Medulla oblongata (tissue), 1 donor: ENCODE measurements at regions not wholly inside any gene's neighbourhood (a gene's known extent, or its start where the extent isn't known, plus 50 kb on each side); places are given as distances from the start of the nearest gene placed in this dataset.

ENCODE experiments used
- DNase-seq: peaks from one replicate; pipeline ENCODE4 v3.0.0-alpha.2; 2015; ENCODE audit errors: extremely low spot score

DNA sequence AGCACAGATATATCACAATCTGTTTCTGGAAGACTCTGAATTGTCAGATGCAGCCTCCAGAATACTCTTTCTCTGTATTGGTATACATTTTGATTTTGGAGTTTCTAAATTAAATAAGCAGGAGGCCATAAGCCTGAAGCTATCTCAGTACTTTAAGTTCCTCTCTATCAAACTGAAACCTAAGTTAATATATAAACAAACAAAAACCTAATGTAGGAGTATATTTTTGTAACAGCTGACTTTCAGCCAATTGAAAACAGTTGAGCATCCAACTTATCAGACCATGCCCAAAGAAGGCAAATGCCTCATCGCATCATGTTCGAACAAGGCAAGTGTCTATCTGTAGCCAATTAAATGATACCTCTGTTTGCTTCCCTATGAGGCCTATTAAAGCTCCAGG lies 1054.4 kb downstream of the AMY1C start:
- no peak for DNase-seq

GRCh38 chr1:104807590-104807989 lies 1057.9 kb downstream of the AMY1C start:
- no peak for DNase-seq

DNA sequence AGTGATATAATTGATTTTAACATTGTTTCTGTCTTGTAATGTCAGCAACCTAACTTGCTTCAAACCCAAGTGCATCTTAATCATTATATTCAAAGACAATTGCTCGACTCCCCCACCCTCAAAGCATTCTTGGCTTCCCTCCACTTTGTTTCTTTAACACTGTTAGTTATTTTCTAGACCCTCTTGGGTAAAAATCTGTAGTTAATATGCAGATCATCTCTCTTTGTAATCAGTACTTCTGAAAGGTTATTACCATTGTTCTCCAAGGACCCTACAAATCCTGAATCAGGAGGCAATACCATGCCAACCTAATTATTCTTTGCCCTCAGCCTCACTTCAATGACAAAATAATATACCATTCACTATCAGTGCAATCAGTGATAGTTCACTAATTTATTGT lies 1075.7 kb downstream of the AMY1C start:
- no peak for DNase-seq

- DNase-seq = no peak
Measured at GRCh38 chr1:104830534-104830933, 1080.8 kb downstream of the AMY1C start.

DNA sequence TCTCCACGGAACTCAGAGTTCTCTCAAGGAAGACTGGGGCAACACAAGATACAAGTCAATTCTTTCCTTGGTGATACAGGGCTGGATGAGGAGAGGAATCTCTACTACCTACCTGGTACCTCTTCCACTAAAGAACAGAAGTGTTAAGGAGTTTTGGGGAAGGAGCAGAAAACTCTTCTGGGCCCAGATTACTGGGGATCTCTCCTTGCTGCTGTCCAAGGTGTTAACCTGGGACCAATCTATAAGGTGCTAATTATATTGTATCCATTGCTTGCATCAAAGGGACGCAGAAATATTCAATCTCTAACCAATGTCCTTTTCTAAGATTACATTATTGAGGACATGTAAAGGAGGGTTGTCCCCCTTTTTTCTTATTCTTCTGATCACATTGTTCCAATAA lies 1102.5 kb downstream of the AMY1C start:
- no peak for DNase-seq

DNA sequence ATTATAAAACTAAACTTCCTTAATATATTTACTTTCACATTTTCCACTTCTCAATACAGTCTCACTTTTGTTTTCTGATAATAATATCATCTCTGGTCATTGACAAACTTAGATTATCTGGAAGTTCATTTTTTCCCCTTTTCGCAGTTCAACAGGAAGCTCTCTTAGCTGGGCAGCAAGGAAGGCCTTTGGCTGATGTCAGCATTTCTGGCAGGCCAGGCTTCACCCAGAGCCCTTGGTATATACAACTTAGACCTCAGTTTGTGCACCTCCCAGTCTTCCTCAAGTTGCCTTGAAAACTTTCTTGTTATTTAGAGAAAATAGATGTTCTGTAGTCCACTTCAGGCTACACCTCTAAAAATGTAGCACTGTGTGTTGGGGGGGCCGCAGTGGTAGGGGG lies 1103.6 kb downstream of the AMY1C start:
- DNase-seq = no peak

- no peak for DNase-seq
Measured at GRCh38 chr1:104854529-104854928, 1104.8 kb downstream of the AMY1C start.

DNA sequence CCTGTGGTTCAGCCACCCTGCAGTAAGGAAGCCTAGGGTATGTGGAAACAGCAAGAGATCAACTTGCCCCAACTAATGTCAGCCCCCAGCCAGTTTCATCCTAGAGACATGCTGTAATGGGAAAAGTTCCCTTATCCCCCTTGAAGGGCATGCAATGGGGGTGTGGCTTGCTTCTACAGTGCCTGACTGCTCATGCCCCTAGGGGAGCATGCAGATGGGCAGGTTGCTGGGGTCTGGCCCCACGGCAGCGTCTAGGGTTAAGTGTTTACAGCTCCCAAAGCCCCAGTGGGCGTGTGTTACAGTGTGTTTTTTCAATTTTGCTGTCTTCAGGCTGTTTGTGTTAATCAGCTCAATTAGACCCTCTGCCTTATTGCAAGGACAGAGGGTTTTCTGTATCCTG lies 1105.9 kb downstream of the AMY1C start:
- no peak for DNase-seq

- DNase-seq = no peak
Measured at GRCh38 chr1:104856091-104856490, 1106.4 kb downstream of the AMY1C start.

GRCh38 chr1:104856518-104856917 lies 1106.8 kb downstream of the AMY1C start:
- DNase-seq = no peak

GRCh38 chr1:104868794-104869193 lies 1119.1 kb downstream of the AMY1C start:
- DNase-seq = no peak

DNA sequence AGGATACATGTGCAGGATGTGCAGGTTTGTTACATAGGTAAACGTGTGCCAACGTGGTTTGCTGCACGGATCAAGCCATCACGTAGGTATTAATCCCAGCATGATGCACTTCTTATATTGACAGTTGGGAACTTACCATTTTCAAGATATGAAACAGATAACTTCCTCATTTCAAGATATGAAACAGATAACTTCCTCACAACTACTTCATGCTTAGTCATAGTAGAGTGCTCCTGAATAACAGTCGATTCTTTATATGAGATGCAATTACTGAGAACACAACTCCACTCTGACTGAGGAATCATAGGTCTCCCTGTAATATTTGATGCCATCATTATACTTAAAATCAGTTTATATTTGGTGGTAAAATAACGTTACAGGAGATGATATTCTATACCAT lies 1124.3 kb downstream of the AMY1C start:
- no peak for DNase-seq

DNA sequence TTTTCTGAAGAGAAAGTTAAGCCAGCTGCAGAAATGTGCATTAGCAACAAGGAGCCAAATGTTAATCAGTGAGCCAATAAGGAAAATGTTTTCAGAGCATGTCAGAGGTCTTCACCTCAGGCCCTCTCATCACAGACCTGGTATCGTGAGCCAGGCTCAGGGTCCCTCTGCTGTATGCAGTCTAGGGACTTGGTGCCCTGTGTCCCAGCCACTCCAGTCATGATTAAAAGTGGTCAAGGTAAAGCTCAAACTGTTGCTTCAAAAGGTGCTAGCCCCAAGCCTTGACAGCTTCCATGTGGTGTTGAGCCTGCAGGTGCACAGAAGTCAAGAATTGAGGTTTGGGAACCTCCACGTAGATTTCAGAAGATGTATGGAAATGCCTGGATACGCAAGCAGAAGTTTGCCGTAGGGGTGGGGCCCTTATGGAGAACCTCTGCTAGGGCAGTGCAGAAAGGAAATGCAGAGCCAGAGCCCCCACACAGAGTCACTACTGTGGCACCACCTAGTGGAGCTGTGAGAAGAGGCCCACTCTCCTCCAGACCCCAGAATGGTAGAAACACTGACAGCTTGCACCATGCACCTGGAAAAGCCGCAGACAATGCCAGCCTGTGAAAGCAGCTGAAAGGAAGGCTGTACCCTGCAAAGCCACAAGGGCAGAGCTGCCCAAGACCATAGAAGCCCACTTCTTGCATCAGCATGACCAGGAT lies 1128.7 kb downstream of the AMY1C start:
- no peak for DNase-seq

DNA sequence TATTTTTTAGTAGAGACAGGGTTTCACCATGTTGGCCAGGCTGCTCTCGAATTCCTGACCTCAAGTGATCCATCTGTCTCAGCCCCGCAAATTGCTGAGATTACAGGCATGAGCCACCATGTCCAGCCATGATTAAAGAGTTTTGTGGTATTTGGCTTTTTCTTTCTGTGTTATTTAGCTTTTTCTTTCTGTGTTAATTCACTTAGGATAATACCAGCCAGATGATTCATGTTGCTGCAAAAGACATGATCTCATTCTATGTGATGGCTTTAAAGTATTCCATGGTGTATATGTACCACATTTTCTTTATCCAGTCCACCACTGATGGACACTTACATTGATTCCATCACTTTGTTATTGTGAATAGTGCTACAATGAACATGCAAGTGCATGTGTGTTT lies 1135.2 kb downstream of the AMY1C start:
- DNase-seq = no peak

DNA sequence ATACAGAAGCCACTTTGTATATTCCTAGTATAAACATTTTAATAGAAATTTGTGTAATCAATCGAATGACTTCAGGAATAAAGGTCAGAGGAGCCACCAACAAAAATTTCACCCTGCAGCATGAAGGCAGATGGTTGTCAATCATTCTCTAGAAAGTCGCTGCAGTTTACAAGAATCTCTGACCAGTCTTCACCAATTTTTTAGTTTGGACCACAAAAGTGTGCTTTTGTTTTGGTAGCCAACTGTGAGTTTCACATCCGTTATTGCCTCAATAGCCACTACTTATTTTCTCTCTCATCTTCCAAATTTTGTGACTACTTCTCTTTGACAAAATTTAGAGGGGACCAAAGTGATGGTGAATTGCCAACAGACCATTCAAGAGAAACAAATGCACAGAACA lies 1155.6 kb downstream of the AMY1C start:
- DNase-seq = no peak

- DNase-seq = no peak
Measured at GRCh38 chr1:104906141-104906540, 1156.4 kb downstream of the AMY1C start.

GRCh38 chr1:104919188-104919587 lies 1169.5 kb downstream of the AMY1C start:
- DNase-seq = no peak

DNA sequence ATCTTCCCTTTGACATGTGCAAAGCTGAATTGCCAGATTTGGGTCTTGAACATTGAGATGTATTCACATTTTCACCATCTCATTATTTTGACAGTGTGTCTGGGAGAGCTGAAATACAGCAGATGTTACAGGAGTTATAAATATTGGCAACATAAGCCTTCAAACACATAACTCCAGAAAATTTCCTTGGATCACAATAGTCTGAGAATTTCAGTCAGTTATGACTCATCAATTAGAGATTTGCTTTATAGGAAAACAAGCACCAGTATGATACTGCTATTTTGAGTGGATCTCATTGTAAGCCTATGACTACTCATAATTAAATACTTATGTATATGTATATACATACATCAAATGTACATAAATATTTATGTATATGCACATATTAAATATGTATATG lies 1171.8 kb downstream of the AMY1C start:
- no peak for DNase-seq

- no peak for DNase-seq
Measured at GRCh38 chr1:104923075-104923474, 1173.4 kb downstream of the AMY1C start.

DNA sequence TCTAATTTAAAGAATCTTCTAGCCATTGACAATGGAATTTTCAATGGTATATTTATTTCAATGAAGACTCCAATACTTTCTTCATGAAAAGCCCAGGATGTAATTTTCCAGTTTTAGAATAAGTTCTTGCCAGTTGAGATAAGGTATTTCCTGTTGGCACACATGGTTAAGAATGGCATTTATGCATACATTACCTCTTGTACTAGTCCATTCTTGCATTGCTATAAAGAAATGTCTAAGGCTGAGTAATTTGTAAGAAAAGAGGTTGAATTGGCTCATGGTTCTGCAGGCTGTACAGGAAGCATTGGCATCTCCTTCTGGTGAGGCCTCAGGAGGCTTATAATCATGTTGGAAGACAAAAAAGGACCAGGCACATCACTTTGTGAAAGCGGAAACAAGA lies 1179.6 kb downstream of the AMY1C start:
- no peak for DNase-seq

DNA sequence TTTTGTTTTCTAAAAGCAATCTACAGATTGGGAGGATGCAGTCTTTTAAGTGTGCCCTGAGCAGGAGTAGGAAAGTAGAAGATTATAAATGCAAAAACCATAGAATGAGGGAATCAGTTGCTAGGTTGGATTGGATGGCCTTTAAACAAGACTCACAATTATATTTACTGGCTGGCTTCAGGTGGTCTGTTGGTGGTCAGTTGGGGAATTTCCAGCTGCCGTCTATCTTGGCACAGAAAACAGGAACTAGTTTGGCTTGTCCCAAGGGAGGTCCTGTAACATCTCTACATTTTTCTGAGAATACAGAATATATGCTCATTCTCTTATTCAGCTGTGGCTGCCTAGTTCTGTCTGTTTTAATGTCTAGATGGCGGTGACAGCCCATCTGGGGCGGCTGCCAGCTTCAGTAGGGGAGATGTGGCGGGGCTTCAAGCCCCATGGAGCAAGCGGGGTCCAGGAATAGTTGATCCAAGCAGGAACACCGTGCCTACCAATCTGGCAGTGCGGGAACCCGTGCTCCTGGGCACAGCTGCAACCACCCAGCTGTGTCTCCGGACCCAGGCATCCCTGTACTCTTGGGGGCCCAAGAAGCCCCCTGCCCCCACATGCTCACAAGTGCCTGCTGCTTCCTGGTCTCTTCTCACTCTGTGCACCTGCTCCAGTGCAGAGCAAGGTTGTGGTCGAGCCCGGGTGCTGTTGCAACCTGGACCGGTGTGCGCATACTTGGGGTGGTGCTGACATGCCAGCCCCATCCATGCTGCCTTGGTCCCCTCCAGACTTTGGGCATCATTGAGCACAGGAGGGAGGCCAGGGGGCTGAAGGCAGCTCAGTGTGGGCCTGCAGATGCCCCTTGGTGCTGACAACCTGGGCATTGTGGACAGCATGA lies 1182.6 kb downstream of the AMY1C start:
- no peak for DNase-seq

DNA sequence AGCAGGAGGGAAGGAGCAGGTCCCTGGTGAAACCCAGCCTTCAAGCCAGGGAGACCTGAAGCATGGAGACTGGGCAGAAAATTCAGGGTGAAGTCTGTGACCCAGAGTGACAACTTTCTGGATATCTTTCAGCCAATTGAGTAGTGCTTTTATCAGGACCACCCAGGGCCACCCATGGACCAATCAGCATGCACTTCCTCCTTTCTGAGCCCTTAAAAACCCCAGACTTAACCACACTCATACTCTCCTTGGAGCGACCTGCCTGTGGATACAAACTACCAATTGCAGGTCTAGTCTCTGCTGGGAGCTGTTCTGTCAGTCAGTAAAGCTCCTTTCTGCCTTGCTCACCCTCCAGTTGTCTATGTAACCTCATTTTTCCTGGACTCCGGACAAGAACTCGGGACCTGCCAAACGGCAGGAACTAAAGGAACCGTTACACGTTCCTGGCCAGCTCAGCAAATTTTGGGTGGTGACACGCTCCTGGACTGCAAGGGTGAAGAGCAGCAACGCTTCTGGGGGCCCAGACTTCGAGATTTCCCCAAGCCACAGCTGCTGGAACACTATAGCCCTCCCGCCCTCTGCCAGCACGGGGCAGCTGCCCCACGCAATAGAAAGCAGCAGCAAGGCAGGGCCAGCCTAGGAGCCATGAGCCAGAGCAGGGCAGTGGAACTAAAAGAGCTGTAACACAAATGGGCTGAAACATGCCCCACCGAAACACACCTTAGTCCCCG lies 1183.4 kb downstream of the AMY1C start:
- no peak for DNase-seq

DNA sequence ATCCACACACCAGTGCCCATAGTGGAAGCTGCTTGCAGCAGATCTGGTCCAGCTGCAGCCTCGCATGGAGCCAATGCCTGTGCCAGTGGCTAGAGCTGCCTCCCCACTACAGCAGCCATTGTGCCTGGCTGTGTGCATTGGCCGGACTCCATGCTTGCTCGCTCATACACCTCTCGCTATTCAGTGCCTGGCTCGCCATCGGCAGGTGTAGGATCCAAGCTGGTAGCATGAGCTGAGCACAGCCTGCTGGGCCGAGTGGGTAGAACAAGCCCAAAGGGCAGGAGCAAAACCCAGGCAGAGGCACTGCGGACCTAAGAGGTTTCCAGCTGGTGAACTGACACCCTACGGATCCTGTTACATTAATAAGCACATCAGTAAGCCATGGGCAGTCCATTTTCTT lies 1184.1 kb downstream of the AMY1C start:
- no peak for DNase-seq
